ENCODE measurements at regions not wholly inside any gene's neighbourhood (a gene's known extent, or its start where the extent isn't known, plus 50 kb on each side); places are given as distances from the start of the nearest gene placed in this dataset.

GRCh38 chr13:82291852-82292251 lies 1590.4 kb downstream of the SLITRK1 start:
- TF ChIP-seq CTCF (IDR thresholded peaks at IDR 0.05) (no peak), EP300 (IDR thresholded peaks at IDR 0.05) (no peak), POLR2AphosphoS5 (IDR thresholded peaks at IDR 0.05) (no peak), POLR2A (IDR thresholded peaks at IDR 0.05) (no peak)

All from sigmoid colon (tissue), 4 donors.